BLaER1 treated with 17β-estradiol and CSF1 and Interleukin-3, amounts not matched to agents 10 nM and 100 nM (cell line): ENCODE measurements at regions not wholly inside any gene's neighbourhood (a gene's known extent, or its start where the extent isn't known, plus 50 kb on each side); places are given as distances from the start of the nearest gene placed in this dataset.

Experiments used
- H3K27ac ChIP-seq, 11 experiments: shearing (Covaris generic); formaldehyde crosslinking; 2 replicates each; pipeline ENCODE4 v1.8.1; 2022
- H3K27me3 ChIP-seq, 11 experiments: shearing (Covaris generic); formaldehyde crosslinking; 2 replicates each; pipeline ENCODE4 v1.8.1; 2022
- H3K36me3 ChIP-seq, 11 experiments: shearing (Covaris generic); formaldehyde crosslinking; 2 replicates each; pipeline ENCODE4 v1.8.1; 2022
- H3K4me1 ChIP-seq, 10 experiments: shearing (Covaris generic); formaldehyde crosslinking; 2 replicates each; pipeline ENCODE4 v1.8.1; 2022
- H3K4me2 ChIP-seq, 11 experiments: shearing (Covaris generic); formaldehyde crosslinking; 2 replicates each; pipeline ENCODE4 v1.8.1; 2022
- H3K4me3 ChIP-seq, 10 experiments: shearing (Covaris generic); formaldehyde crosslinking; 2 replicates each; pipeline ENCODE4 v1.8.1; 2022
- H3K9ac ChIP-seq, 11 experiments: shearing (Covaris generic); formaldehyde crosslinking; 2 replicates each; pipeline ENCODE4 v1.8.1; 2022
- H3K9me3 ChIP-seq, 11 experiments: shearing (Covaris generic); formaldehyde crosslinking; replicated peaks in 1 of 11; 2 replicates each; pipeline ENCODE4 v1.8.1; 2022
- H4K20me1 ChIP-seq, 11 experiments: shearing (Covaris generic); formaldehyde crosslinking; 2 replicates each; pipeline ENCODE4 v1.8.1; 2022
- Cebpa-rat ChIP-seq, 11 experiments: shearing (Covaris generic); IDR thresholded peaks; 2 replicates each; pipeline ENCODE4 v1.8.1; 2022

- Histone ChIP-seq H3K9me3 (peaks cover 0 to 8% (median 4%) of the 10 kb centered on the region in 11 experiments; a peak in 5 of 22 replicates), H3K9ac (peak overlapping the region in 2 of 11 experiments; percentile 47 to 49; a peak in 2 of 22 replicates), H3K4me3 (no peak overlapping the region), H3K4me2 (peak overlapping the region in 10 of 11 experiments; percentile 47 to 79 (median 64); a peak in 18 of 22 replicates), H3K36me3 (no peaks in the 10 kb centered on the region), H3K27me3 (no peaks in the 10 kb centered on the region), H3K4me1 (peaks cover 38 to 77% (median 52%) of the 10 kb centered on the region in 10 experiments), H4K20me1 (no peaks in the 10 kb centered on the region), H3K27ac (peak overlapping the region in 4 of 11 experiments; percentile 3 to 72 (median 60); a peak in 3 of 22 replicates)
- no peak for TF ChIP-seq Cebpa-rat (IDR thresholded peaks at IDR 0.05)
Observed at GRCh38 chrX:39731735-39732134, 366.0 kb downstream of the BCOR start.

GRCh38 chrX:39733745-39734144 lies 364.0 kb downstream of the BCOR start:
- H3K27ac ChIP-seq = no peak overlapping the region
- H3K36me3 ChIP-seq = no peaks in the 10 kb centered on the region
- H4K20me1 ChIP-seq = no peaks in the 10 kb centered on the region
- H3K27me3 ChIP-seq = no peaks in the 10 kb centered on the region
- peaks cover 38 to 62% (median 44%) of the 10 kb centered on the region in 10 experiments for H3K4me1 ChIP-seq
- H3K9ac ChIP-seq = no peak overlapping the region
- peak overlapping the region in 1 of 11 experiments; percentile 21; a peak in 1 of 22 replicates for H3K4me2 ChIP-seq
- no peak for TF ChIP-seq Cebpa-rat (IDR thresholded peaks at IDR 0.05)
- H3K4me3 ChIP-seq = no peak overlapping the region
- H3K9me3 ChIP-seq = peaks cover 0 to 3% (median 2%) of the 10 kb centered on the region in 11 experiments; a peak in 5 of 22 replicates

- Histone ChIP-seq H3K9ac (no peak overlapping the region), H3K27me3 (no peaks in the 10 kb centered on the region), H3K27ac (no peak overlapping the region), H3K36me3 (no peaks in the 10 kb centered on the region), H3K4me2 (no peak overlapping the region), H4K20me1 (no peaks in the 10 kb centered on the region), H3K4me3 (no peak overlapping the region), H3K9me3 (no peaks in the 10 kb centered on the region; a peak in 1 of 22 replicates), H3K4me1 (peaks cover 38 to 59% (median 44%) of the 10 kb centered on the region in 10 experiments)
- no peak for TF ChIP-seq Cebpa-rat (IDR thresholded peaks at IDR 0.05)
Observed at GRCh38 chrX:39734174-39734776, 363.5 kb downstream of the BCOR start.

- Histone ChIP-seq H4K20me1 (no peaks in the 10 kb centered on the region), H3K9ac (peak overlapping the region in 1 of 11 experiments; percentile 9; a peak in 2 of 22 replicates), H3K27ac (peak overlapping the region in 6 of 11 experiments; percentile 2 to 44 (median 31); a peak in 8 of 22 replicates), H3K36me3 (no peaks in the 10 kb centered on the region), H3K27me3 (no peaks in the 10 kb centered on the region), H3K4me1 (peaks cover 16 to 36% (median 22%) of the 10 kb centered on the region in 10 experiments; a peak in 19 of 20 replicates), H3K4me3 (no peak overlapping the region), H3K9me3 (no peaks in the 10 kb centered on the region), H3K4me2 (peak overlapping the region; percentile 4 to 65 (median 30); a peak in 15 of 22 replicates)
- no peak for TF ChIP-seq Cebpa-rat (IDR thresholded peaks at IDR 0.05)
Observed at GRCh38 chrX:39736216-39737211, 361.2 kb downstream of the BCOR start.

GRCh38 chrX:39739585-39739984 lies 358.2 kb downstream of the BCOR start:
- Histone ChIP-seq H3K36me3 (no peaks in the 10 kb centered on the region), H3K27ac (no peak overlapping the region), H3K4me1 (peaks cover 12 to 19% (median 15%) of the 10 kb centered on the region in 10 experiments; a peak in 18 of 20 replicates), H3K9ac (no peak overlapping the region), H3K4me3 (no peak overlapping the region), H3K27me3 (no peaks in the 10 kb centered on the region), H4K20me1 (no peaks in the 10 kb centered on the region), H3K9me3 (no peaks in the 10 kb centered on the region), H3K4me2 (no peak overlapping the region)
- TF ChIP-seq Cebpa-rat (IDR thresholded peaks at IDR 0.05) = no peak

- Histone ChIP-seq H3K27ac (no peak overlapping the region), H3K36me3 (no peaks in the 10 kb centered on the region), H3K4me1 (peaks cover 12 to 19% (median 15%) of the 10 kb centered on the region in 10 experiments; a peak in 18 of 20 replicates), H3K9ac (no peak overlapping the region), H3K27me3 (no peaks in the 10 kb centered on the region), H3K4me2 (no peak overlapping the region), H3K9me3 (no peaks in the 10 kb centered on the region), H4K20me1 (no peaks in the 10 kb centered on the region), H3K4me3 (no peak overlapping the region)
- no peak for TF ChIP-seq Cebpa-rat (IDR thresholded peaks at IDR 0.05)
Observed at GRCh38 chrX:39740078-39740477, 357.7 kb downstream of the BCOR start.

GRCh38 chrX:39741904-39742303 lies 355.9 kb downstream of the BCOR start:
- Histone ChIP-seq H3K4me1 (peaks cover 0 to 10% (median 4%) of the 10 kb centered on the region in 10 experiments; a peak in 11 of 20 replicates), H3K9me3 (no peaks in the 10 kb centered on the region), H3K9ac (no peak overlapping the region), H3K4me3 (no peak overlapping the region), H3K4me2 (no peak overlapping the region), H3K27ac (no peak overlapping the region), H4K20me1 (no peaks in the 10 kb centered on the region), H3K36me3 (no peaks in the 10 kb centered on the region), H3K27me3 (no peaks in the 10 kb centered on the region; a peak in 1 of 22 replicates)
- TF ChIP-seq Cebpa-rat (IDR thresholded peaks at IDR 0.05) = no peak

GRCh38 chrX:39745818-39746217 lies 351.9 kb downstream of the BCOR start:
- Histone ChIP-seq H3K9ac (no peak overlapping the region), H3K4me2 (0 out of 22 replicates have a peak overlapping the region, but pooled peaks of 1 of the 11 experiments have one; percentile 16), H3K9me3 (no peaks in the 10 kb centered on the region), H3K36me3 (no peaks in the 10 kb centered on the region), H3K27me3 (no peaks in the 10 kb centered on the region; a peak in 1 of 22 replicates), H3K27ac (no peak overlapping the region), H4K20me1 (no peaks in the 10 kb centered on the region), H3K4me1 (peaks cover 6 to 28% (median 18%) of the 10 kb centered on the region in 10 experiments), H3K4me3 (no peak overlapping the region)
- TF ChIP-seq Cebpa-rat (IDR thresholded peaks at IDR 0.05) = no peak

- Histone ChIP-seq H3K9me3 (peaks cover 0 to 11% (median 0%) of the 10 kb centered on the region in 11 experiments; a peak in 3 of 22 replicates), H3K4me3 (no peak overlapping the region), H3K4me2 (peak overlapping the region in 3 of 11 experiments; percentile 5 to 30 (median 9); a peak in 2 of 22 replicates), H3K4me1 (peaks cover 18 to 55% (median 32%) of the 10 kb centered on the region in 10 experiments), H3K27ac (peak overlapping the region in 4 of 11 experiments; percentile 12 to 78 (median 64); a peak in 5 of 22 replicates), H4K20me1 (no peaks in the 10 kb centered on the region), H3K27me3 (no peaks in the 10 kb centered on the region; a peak in 1 of 22 replicates), H3K36me3 (no peaks in the 10 kb centered on the region), H3K9ac (no peak overlapping the region)
- no peak for TF ChIP-seq Cebpa-rat (IDR thresholded peaks at IDR 0.05)
Observed at GRCh38 chrX:39749135-39749534, 348.6 kb downstream of the BCOR start.
